GDM1 (cell line): ENCODE measurements at regions not wholly inside any gene's neighbourhood (a gene's known extent, or its start where the extent isn't known, plus 50 kb on each side); places are given as distances from the start of the nearest gene placed in this dataset.

Source experiments
- DNase-seq: peaks from one replicate; lab custom pipeline; 2025; lab: John Stamatoyannopoulos, UW

- no peak for DNase-seq
Observed at GRCh38 chr12:115129727-115130126, 445.8 kb upstream of the TBX3 start.

DNA sequence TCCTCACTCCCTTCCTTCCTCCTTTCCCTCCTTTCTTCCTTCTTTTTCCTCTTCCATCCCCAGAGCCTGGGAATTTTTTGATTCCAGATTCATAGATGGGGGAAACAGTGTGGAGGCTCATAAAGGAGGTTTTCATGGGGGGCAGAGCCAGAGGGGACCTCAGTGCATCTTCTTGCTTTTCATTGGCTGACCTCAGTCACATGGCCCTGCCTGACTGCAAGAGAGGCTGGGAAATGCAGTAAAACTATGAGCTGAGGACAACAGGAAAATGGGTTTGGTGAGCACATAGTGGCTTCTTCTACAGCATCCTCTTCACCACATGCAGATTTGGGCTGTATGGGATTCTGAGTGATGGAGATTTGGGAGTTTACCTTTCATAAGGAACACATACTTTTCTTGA lies 437.1 kb upstream of the TBX3 start:
- no peak for DNase-seq

DNA sequence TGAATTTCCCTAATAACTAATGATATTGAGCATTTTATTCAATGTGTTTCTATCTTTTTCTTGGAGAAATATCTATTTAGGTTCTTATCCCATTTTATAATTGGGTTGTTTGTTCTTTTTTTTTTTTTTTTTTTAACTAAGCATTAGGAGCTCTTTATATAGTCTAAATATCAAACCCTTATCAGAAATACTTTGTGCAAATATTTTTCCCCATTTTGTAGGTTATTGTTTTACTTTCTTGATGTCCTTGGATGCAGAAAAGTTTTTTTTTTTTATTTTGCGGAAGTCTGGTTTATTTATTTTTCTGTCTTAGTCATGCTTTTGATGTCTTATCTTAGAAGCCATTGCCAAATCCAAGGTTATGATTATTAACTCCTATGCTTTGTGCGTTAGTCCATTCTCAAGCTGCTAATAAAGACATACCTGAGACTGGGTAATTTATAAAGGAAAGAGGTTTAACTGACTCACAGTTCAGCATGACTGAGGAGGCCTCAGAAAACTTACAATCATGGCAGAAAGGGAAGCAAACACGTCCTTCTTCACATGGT lies 434.3 kb upstream of the TBX3 start:
- no peak for DNase-seq

DNA sequence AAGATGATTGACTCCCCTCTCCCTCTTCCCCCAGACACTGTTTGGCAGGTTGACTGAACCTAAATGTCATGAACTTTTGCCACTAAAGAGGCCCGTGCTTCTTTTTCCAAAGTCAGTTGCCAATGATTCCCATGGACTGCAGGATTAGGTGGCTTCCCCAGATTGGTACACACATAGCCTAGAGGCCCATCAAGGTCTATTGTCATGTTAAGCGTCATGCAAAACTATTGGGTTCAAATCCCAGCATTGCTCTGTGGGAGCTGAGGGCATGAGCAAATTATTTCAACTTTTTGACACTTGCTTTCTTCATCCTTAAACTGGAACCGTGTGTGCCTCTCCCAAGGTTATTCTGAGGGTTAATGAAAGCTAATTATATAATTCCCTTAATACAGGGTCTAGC lies 430.2 kb upstream of the TBX3 start:
- DNase-seq: no peak

- DNase-seq: no peak
Observed at GRCh38 chr12:115109863-115110262, 425.9 kb upstream of the TBX3 start.

DNA sequence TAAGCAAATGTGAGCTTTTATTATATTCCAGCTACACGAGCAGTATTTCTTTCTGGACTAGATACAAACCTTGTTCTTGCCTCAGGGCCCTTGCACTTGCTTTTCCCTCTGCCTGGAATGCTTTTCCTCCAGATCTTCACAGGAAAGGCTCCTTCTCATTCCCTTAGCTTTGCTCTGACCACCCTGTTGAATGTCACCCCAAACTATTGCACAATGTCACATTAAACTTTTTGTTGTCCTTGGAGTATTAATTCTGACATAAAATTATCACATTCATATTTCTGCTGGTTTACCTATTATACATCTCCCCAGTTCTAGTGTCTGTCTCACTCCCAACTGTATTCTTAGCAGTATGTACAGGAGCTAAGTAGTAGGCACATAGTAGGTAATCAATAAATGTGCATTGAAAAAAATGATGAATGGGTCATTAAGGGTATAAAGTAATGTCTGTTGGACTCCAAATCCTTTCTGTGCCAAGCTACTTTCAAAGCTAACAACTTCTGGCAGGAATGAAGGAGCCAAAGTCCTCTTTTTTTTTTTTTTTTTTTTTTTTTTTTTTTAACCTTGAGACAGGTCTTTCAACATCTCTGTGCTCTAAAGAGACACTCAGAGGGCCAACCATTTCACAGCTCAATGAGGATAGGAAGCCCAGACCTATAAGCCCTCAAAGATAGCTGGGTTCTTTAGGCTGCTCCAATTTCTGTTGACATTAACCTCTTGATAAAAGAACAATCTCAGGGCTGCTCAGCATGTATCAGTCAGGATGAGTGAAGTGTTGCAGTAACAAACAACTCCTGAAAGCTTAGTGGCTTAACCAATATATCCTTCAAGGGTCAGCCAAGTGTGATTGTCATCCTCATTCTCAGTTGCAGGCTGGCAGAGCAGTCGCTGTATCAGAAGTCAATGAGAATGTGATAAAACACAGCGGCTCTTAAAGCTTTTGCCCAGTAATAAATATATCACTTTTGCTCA lies 424.4 kb upstream of the TBX3 start:
- no peak for DNase-seq

- DNase-seq: no peak
Observed at GRCh38 chr12:115103884-115104883, 420.2 kb upstream of the TBX3 start.

DNA sequence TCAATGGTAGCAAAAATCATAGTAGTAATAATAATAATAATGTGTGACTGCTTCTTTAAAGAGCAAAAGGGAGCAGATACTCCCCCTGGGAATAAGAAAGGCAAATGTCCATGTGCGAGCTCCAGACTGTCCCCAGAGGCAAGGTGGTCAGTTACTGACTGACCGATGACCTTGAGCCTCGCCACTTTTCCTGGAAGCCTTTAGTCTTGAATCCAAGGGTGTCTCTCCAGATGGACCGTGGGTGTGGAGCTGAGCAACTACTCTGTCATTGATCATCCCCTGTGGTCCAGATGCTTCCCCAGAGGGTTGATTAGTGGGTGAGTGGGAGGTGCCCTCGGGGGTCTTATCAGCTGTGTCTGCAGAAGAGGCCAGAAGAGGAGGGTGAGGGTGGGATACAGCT lies 418.5 kb upstream of the TBX3 start:
- DNase-seq: no peak

GRCh38 chr12:115101520-115101919 lies 417.5 kb upstream of the TBX3 start:
- no peak for DNase-seq

DNA sequence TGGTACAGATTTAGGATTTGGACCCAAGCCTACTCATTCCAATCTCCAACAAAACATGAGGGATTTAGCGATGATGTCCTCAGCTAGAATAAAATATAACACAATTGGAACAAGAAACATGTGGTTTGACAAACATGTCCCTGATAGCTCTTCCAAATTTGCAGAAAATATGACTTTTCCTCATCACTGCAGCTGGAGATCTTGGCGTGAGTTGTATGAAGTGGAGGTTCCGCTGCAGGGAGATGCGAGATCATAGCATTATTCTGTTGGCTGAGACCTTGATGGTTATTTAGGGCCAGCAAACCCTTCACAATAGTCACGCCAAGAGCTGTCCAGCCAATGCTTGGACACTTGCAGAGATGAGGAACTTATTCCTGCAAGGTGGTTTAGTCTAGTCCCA lies 413.4 kb upstream of the TBX3 start:
- no peak for DNase-seq

DNA sequence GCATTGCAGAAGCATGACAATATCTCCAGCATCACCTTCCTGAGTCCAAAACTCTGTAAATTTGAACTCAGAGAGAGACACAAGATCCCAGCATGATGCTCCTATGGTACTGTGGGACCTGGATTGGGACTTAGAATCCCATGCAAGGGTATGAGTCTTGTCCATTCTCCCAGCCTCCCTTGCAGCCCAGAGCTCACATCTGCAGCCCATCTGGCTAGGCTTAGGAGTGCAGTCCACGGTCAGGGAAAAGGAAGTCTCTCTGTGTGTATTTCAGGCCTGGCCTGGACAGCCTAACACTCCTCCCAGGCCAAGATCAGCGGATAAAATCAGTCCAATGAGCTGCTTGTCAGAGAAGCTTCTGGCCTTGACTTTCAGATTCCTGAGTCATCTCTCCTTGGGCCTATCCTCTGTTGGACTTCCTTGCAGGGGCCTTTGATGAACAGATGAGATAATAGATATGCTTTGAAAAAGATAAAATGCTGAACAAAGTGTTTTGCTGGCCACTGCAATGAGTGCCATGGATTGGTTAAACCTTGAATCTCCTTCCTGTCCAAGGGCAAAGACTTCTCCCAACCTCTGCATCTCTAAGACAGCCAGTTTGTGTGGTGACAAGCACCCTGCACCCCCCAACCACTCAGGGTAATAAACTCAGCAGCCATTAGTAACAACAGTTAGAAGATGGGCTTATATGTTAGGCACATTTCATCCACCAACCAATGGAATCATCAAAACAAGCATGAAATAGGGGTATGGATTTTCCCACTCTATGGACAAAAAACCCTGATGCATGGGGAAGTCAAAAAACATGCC lies 412.8 kb upstream of the TBX3 start:
- no peak for DNase-seq

DNA sequence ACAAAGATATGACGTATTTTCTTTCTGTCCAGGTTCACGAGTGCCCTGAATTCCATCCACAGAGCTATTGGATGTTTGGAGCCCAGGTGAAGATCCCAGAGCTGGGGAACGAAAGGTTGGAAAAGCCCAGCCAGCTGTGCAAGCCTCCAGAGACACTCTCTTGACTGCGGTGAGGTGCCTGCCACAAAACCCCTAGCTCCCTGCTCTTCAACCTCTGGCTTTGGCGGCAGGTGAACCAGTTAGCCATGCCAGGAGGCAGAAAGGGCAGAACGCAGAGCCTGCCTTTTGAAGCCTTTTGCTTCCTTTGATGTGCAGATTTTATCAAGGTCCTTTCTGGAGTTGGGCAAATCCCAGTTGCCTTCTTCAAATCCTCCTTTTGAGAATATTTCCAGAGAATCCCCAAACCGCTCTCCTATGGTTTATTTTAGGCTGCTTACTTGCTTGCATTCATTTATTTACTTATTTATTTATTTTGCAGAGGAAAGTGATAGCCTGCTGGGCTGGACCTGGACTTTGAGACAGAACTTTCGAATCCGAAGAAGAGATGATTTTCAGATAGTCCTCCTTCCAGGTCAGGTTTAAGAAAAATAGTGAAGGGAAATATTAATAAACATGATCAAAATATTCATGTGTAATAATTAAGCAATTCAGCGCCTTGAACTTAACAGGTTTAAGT lies 411.2 kb upstream of the TBX3 start:
- DNase-seq: no peak

DNA sequence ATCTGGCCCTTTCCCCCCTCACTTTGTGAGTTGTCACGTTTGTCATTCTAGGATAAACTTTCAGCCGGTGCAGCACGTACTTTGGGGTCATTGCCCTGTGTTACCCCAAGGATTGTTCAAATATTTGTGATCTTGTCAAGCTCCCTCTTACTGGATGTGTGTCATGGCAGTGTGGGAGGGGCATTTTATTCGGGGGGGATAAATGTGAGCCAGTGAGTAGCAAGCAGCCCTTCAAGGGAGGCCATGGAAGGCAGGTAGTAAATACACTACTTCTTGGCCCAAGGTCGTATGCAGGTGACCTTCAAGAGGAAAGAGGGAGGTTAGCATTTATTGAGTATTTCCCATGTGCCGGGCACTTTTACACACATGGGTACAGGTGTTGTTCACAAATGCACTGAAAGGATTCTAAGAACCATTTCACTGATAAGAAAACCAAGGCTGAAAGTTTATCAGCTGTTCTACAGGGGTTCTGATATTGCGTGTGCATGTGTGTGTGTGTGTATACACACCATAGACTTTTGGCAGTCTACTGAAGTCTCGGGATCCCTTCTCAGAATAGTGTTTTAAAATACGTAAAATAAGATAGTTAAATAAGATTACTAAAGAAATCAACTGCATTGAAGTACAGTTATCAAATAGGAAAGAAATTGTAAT lies 410.3 kb upstream of the TBX3 start:
- DNase-seq: no peak

DNA sequence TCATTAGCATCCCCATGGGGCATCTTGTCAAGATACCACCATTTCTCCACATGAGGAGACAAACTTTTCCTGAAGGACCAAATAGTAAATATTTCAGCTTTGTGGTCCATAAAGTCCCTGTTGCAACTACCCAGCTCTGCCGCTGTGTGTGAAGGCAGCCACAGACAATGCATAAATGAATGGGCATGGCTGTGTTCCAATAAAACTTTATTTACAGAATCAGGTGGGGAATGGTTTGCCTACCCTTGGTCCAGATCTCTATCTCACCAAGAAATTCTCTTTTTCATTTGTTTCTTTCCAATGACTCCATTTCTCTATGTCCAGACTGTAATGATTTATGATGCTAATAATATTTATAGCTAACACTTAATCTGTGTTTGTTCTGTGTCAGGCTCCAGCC lies 409.3 kb upstream of the TBX3 start:
- no peak for DNase-seq

GRCh38 chr12:115090783-115091182 lies 406.8 kb upstream of the TBX3 start:
- no peak for DNase-seq

DNA sequence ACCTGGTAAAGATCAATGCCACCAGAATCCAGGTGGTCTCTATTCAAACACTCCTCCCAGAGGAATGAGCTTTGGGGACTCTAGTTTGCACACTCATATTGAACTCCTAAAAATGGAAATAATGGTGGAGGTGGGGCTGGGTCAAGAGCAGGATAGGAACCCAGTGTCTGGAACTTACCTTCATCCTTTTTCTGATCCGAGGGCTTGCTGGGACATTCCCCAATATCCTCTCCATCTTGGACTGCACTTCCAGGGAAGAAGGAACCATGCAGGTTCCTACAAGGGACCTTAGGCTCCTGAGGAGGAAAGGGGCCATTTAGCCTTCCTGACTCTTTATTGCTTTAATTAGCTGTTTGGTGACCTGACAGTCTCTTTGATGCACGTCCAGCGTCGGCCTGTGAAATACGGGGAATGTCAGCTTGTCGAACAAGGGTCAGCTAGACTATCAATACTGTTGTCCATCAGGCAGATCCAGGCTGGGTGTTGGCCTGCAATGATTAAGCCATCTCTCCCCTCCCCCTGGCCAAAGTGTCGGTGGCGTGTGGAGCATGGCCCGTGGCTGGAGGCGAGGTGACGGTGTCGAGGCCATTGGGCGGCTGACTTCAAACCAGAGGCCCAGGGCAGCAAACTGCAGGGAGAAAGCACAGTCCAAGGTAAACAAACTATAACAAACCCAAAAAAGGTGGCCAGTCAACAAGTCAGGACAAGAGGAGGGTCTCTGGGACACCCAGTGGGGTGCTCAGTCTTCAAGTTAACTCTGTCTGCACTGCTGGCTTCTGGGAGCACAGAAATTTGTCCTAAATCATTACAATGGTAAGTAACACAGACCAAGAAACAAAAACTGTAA lies 405.2 kb upstream of the TBX3 start:
- no peak for DNase-seq

DNA sequence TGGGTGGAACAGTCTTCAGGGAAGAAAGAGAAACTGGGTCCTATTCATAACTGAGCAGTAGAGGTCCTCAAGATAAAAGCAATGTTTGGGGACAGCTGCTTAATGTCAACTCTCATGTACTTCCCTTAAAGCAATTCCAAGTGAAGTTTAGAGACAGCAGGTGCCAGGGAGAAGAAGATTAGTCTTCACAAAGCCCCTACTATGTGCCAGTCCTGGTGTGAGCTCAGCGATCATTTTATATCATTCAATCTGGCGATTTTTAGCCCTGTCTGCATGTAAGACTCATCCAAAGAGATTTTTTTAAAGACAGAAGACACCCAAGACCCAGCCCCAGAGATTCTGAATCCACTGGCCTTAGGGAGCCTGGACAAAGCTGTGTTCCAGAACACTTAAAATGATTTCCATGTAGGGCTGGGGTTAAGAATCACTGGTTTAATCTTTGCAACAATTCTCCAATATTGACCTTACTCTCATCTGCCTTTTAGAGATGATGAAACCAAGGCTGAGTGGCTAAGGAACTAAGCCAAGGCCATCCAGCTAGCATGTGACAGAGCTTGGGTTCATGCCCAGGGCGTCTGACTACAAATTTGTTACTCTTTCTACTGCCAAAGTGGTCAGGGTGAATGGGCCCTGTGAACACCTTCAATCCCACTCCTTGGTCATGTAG lies 404.5 kb upstream of the TBX3 start:
- no peak for DNase-seq

DNA sequence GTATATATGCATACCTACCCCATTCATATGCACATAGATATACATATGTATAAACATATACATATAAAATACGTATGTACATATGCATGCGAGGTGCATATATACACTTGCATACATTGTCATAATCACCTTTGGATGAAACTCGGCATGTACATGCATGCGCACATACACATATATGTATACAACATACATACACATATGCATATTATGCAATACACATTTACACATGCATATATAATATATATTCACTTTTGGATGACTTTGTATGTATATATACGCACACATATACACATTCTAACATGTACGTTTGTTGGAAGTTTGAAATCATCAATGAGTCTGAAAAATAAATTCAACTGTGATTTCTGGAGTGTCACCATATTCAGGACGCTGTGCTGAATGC lies 401.6 kb upstream of the TBX3 start:
- no peak for DNase-seq

DNA sequence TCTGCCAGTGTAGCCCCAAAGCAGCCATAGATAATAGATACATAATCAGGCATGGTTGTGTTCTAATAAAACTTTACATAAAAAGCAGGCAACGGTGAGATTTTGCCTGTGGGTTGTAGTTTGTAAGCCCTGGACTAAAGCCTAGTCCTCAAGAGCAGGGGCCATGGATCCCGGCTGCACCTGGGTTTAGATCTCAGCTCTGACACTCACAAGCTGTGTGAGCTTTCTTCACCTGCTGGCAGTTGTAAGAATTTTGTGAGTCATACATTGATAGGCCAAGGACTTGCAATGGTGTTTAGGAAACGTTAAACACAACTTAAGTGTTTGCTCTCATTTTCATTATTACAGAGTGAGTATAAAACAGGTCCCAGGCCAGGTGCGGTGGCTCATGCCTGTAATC lies 395.8 kb upstream of the TBX3 start:
- DNase-seq: no peak
